Trophoblast cell (in vitro differentiated cells and primary cell): ENCODE measurements at regions not wholly inside any gene's neighbourhood (a gene's known extent, or its start where the extent isn't known, plus 50 kb on each side); places are given as distances from the start of the nearest gene placed in this dataset.

Experiments
- DNase-seq, 2 donors: peaks; one replicate each; pipeline ENCODE4 v3.0.0-alpha.2; 2016
- H2AFZ ChIP-seq: 2 replicates; pipeline ENCODE4 v1.6.1; 2013; ENCODE audit warnings: low read length, moderate library complexity, mild to moderate bottlenecking; ENCODE audit not compliant: insufficient read depth, poor library complexity
- H2AK5ac ChIP-seq: 2 replicates; pipeline ENCODE4 v1.6.1; 2013; ENCODE audit warnings: mild to moderate bottlenecking, low read length
- H2BK120ac ChIP-seq: 2 replicates; pipeline ENCODE4 v1.6.1; 2013; ENCODE audit warnings: low read length, mild to moderate bottlenecking, moderate library complexity; ENCODE audit not compliant: insufficient read depth, poor library complexity
- H2BK12ac ChIP-seq: 2 replicates; pipeline ENCODE4 v1.6.1; 2013; ENCODE audit warnings: mild to moderate bottlenecking, low read length, moderate library complexity
- H2BK5ac ChIP-seq: 2 replicates; pipeline ENCODE4 v1.6.1; 2013; ENCODE audit warnings: low read length, low read depth, moderate library complexity, mild to moderate bottlenecking; ENCODE audit not compliant: poor library complexity
- H3K14ac ChIP-seq: 2 replicates; pipeline ENCODE4 v1.6.1; 2013; ENCODE audit warnings: mild to moderate bottlenecking, low read length
- H3K18ac ChIP-seq: 2 replicates; pipeline ENCODE4 v1.6.1; 2013; ENCODE audit warnings: mild to moderate bottlenecking, low read length
- H3K23ac ChIP-seq: 2 replicates; pipeline ENCODE4 v1.6.1; 2013; ENCODE audit warnings: low read length
- H3K27ac ChIP-seq: 2 replicates; pipeline ENCODE4 v1.5.1; 2013; ENCODE audit warnings: low read depth, mild to moderate bottlenecking, inconsistent platforms, low read length, moderate library complexity
- H3K27me3 ChIP-seq: 2 replicates; pipeline ENCODE4 v1.6.1; 2013; ENCODE audit warnings: inconsistent platforms, mild to moderate bottlenecking, low read length, moderate library complexity; ENCODE audit not compliant: insufficient read depth
- H3K36me3 ChIP-seq, 2 experiments: 1 replicate in 1 of 2; 2 replicates in 1 of 2; pipeline ENCODE4 v1.6.1; 2013; ENCODE audit warnings: low read length in 2 of 2, mild to moderate bottlenecking in 2 of 2, moderate library complexity in 1 of 2; ENCODE audit not compliant: insufficient read depth in 2 of 2, control insufficient read depth in 1 of 2
- H3K4ac ChIP-seq: 2 replicates; pipeline ENCODE4 v1.6.1; 2013; ENCODE audit warnings: low read depth, mild to moderate bottlenecking, low read length, moderate library complexity
- H3K4me1 ChIP-seq, 2 experiments: 1 replicate in 1 of 2; 2 replicates in 1 of 2; pipeline ENCODE4 v1.6.1; 2013; ENCODE audit warnings: low read length in 2 of 2, mild to moderate bottlenecking in 2 of 2, moderate library complexity in 1 of 2; ENCODE audit not compliant: insufficient read depth in 2 of 2, control insufficient read depth in 1 of 2
- H3K4me2 ChIP-seq: 2 replicates; pipeline ENCODE4 v1.6.1; 2013; ENCODE audit warnings: inconsistent platforms, mild to moderate bottlenecking, low read length, moderate library complexity
- H3K4me3 ChIP-seq: 2 replicates; pipeline ENCODE4 v1.5.1; 2013; ENCODE audit warnings: mild to moderate bottlenecking, low read depth, low read length, inconsistent platforms
- H3K79me1 ChIP-seq: one replicate; pipeline ENCODE4 v1.6.1; 2013; ENCODE audit warnings: low read length
- H3K79me2 ChIP-seq: 2 replicates; pipeline ENCODE4 v1.6.1; 2013; ENCODE audit warnings: low read length, mild to moderate bottlenecking; ENCODE audit not compliant: control insufficient read depth, insufficient read depth, poor library complexity
- H3K9ac ChIP-seq: 2 replicates; pipeline ENCODE4 v1.6.1; 2013; ENCODE audit warnings: mild to moderate bottlenecking, low read length
- H3K9me3 ChIP-seq: 2 replicates; pipeline ENCODE4 v1.6.1; 2013; ENCODE audit warnings: low read depth, mild to moderate bottlenecking, control low read depth, inconsistent platforms, low read length; ENCODE audit not compliant: insufficient read depth
- H4K12ac ChIP-seq: 2 replicates; pipeline ENCODE4 v1.6.1; 2013; ENCODE audit warnings: low read depth, mild to moderate bottlenecking, low read length, moderate library complexity
- H4K8ac ChIP-seq: 2 replicates; pipeline ENCODE4 v1.6.1; 2013; ENCODE audit warnings: low read depth, mild to moderate bottlenecking, low read length, moderate library complexity
- H4K91ac ChIP-seq: one replicate; pipeline ENCODE4 v1.6.1; 2013; ENCODE audit warnings: low read depth, mild to moderate bottlenecking, low read length, moderate library complexity
- WGBS: extraction: QIAGEN DNeasy Blood & Tissue Kit; methylation state at CpG from one replicate; pipeline ENCODE4 v1.1.7; 2013; ENCODE audit warnings: missing lambda C conversion rate; ENCODE audit not compliant: insufficient read length, insufficient coverage; ENCODE audit errors: extremely low coverage; 5-methylcytosine and 5-hydroxymethylcytosine counted together

DNA sequence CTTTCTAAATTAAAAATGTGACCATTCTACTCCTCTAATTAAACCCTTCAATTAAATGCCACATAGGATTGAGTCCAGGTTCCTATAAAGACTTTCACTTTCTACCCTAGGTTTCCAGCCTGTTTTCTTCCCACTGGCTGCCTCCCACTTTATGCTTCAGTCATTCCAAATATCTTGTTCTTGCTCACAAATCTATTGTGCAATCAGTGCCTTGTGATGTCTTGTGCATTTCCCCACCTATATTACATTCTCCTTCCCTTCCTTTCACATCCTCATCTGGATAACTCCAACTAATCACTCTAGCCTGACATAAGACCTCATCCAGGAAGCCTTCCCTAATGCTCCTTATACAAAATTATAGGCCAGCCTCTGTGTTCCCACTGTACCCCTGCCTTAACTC lies 281.7 kb upstream of the LRATD1 start:
- Histone ChIP-seq H2AFZ (no peak overlapping the region), H3K4me3 (no peak overlapping the region), H2BK5ac (no peak overlapping the region), H3K18ac (no peak overlapping the region), H3K4ac (no peak overlapping the region), H4K12ac (no peak overlapping the region), H3K9ac (no peak overlapping the region), H2BK120ac (no peak overlapping the region), H3K27me3 (no peaks in the 10 kb centered on the region), H3K14ac (no peak overlapping the region), H4K8ac (no peak overlapping the region), H2AK5ac (no peak overlapping the region), H3K79me2 (no peaks in the 10 kb centered on the region), H3K27ac (no peak overlapping the region), H3K23ac (no peak overlapping the region), H3K36me3 (no peaks in the 10 kb centered on the region), H3K4me2 (no peak overlapping the region), H4K91ac (no peak overlapping the region), H3K79me1 (no peaks in the 10 kb centered on the region), H3K4me1 (peaks cover 3 to 4% of the 10 kb centered on the region in 2 experiments), H3K9me3 (no peaks in the 10 kb centered on the region), H2BK12ac (no peak overlapping the region)
- DNase-seq, result peak in 1 of 2 donors; percentile 31

- no peaks in the 10 kb centered on the region for H3K9me3 ChIP-seq
- no peak overlapping the region for H3K18ac ChIP-seq
- no peak overlapping the region for H4K8ac ChIP-seq
- H4K12ac ChIP-seq, result no peak overlapping the region
- H4K91ac ChIP-seq, result no peak overlapping the region
- H2AK5ac ChIP-seq, result no peak overlapping the region
- H3K4ac ChIP-seq, result no peak overlapping the region
- H3K4me3 ChIP-seq, result no peak overlapping the region
- no peak overlapping the region for H2BK5ac ChIP-seq
- H3K79me1 ChIP-seq, result no peaks in the 10 kb centered on the region
- H3K4me2 ChIP-seq, result no peak overlapping the region
- H3K79me2 ChIP-seq, result no peaks in the 10 kb centered on the region
- H3K36me3 ChIP-seq, result no peaks in the 10 kb centered on the region
- H3K27me3 ChIP-seq, result no peaks in the 10 kb centered on the region
- H3K23ac ChIP-seq, result no peak overlapping the region
- no peak overlapping the region for H3K14ac ChIP-seq
- H3K4me1 ChIP-seq, result peaks cover 3 to 4% of the 10 kb centered on the region in 2 experiments
- no peak overlapping the region for H2AFZ ChIP-seq
- no peak overlapping the region for H2BK120ac ChIP-seq
- H3K9ac ChIP-seq, result no peak overlapping the region
- no peak overlapping the region for H2BK12ac ChIP-seq
- H3K27ac ChIP-seq, result no peak overlapping the region
- DNase-seq, result no peak
Measured at GRCh38 chr2:14352067-14352466, 280.4 kb upstream of the LRATD1 start.

DNA sequence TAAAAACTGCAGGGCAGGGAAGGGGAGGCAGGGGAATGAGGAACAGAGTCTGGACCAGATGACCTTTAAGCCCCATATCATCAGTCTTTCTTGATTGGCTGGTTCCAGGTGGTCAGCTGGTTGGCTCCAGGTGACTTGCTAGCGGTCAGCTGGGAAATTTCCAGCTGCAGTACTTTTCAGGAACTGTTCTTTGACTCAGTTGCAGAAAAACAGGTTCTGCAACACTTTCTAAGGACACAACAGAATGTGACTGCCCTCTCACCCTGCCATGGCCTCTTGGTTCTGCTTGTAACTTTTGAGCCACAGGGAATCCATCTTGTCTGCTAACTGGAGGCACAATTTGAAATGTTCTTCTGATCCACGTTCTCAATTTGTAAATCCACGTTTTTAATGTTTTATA lies 278.3 kb upstream of the LRATD1 start:
- Histone ChIP-seq H3K14ac (no peak overlapping the region), H3K9ac (no peak overlapping the region), H3K27ac (no peak overlapping the region), H2AK5ac (no peak overlapping the region), H3K79me2 (no peaks in the 10 kb centered on the region), H2AFZ (no peak overlapping the region), H3K4me2 (no peak overlapping the region), H3K4me3 (no peak overlapping the region), H3K36me3 (no peaks in the 10 kb centered on the region), H3K4ac (no peak overlapping the region), H3K27me3 (no peaks in the 10 kb centered on the region), H4K12ac (no peak overlapping the region), H3K9me3 (no peaks in the 10 kb centered on the region), H3K23ac (no peak overlapping the region), H4K8ac (no peak overlapping the region), H2BK5ac (no peak overlapping the region), H2BK12ac (no peak overlapping the region), H2BK120ac (no peak overlapping the region), H3K4me1 (peaks cover 3 to 4% of the 10 kb centered on the region in 2 experiments), H4K91ac (no peak overlapping the region), H3K79me1 (no peaks in the 10 kb centered on the region), H3K18ac (no peak overlapping the region)
- peak; percentile 80 to 89 for DNase-seq
- no CpG with 5 or more reads among the region's 3 CpGs for WGBS

GRCh38 chr2:14355102-14355501 lies 277.4 kb upstream of the LRATD1 start:
- no CpG with 5 or more reads among the region's 2 CpGs for whole genome bisulfite sequencing
- no peaks in the 10 kb centered on the region for H3K79me1 ChIP-seq

More at GRCh38 chr2:14355102-14355501, 277.4 kb upstream of the LRATD1 start:
- Histone ChIP-seq H3K18ac (no peak overlapping the region), H3K36me3 (no peaks in the 10 kb centered on the region), H3K14ac (no peak overlapping the region), H3K27me3 (no peaks in the 10 kb centered on the region), H3K4ac (no peak overlapping the region), H3K4me1 (peaks cover 3 to 4% of the 10 kb centered on the region in 2 experiments), H3K23ac (no peak overlapping the region), H2BK12ac (no peak overlapping the region), H2AFZ (no peak overlapping the region), H4K91ac (no peak overlapping the region), H4K12ac (no peak overlapping the region), H3K27ac (no peak overlapping the region), H2BK5ac (no peak overlapping the region), H3K4me3 (no peak overlapping the region), H4K8ac (no peak overlapping the region), H3K79me2 (no peaks in the 10 kb centered on the region), H2BK120ac (no peak overlapping the region), H2AK5ac (no peak overlapping the region), H3K9ac (no peak overlapping the region), H3K9me3 (no peaks in the 10 kb centered on the region), H3K4me2 (no peak overlapping the region)
- DNase-seq, result no peak
